ENCODE measurements at regions not wholly inside any gene's neighbourhood (a gene's known extent, or its start where the extent isn't known, plus 50 kb on each side); places are given as distances from the start of the nearest gene placed in this dataset.

GRCh38 chr3:76684946-76685345 lies 355.0 kb upstream of the ROBO2 start:
- DNase-seq (ENCODE audit: insufficient read length, low spot score) (no peak), FAIRE-seq (no peak)
- TF ChIP-seq CTCF (IDR thresholded peaks at IDR 0.05; ENCODE audit: insufficient read depth, missing control alignments) = no peak

- no peak for TF ChIP-seq CTCF (IDR thresholded peaks at IDR 0.05; ENCODE audit: insufficient read depth, missing control alignments)
- FAIRE-seq = no peak
- DNase-seq (ENCODE audit: insufficient read length, low spot score) = no peak
Observed at GRCh38 chr3:76685858-76686257, 354.0 kb upstream of the ROBO2 start.

- no peak for TF ChIP-seq CTCF (IDR thresholded peaks at IDR 0.05; ENCODE audit: insufficient read depth, missing control alignments)
- no peak for DNase-seq (ENCODE audit: insufficient read length, low spot score)
- no peak for FAIRE-seq
Observed at GRCh38 chr3:76687019-76687418, 352.9 kb upstream of the ROBO2 start.

- no peak for FAIRE-seq
- TF ChIP-seq CTCF (IDR thresholded peaks at IDR 0.05; ENCODE audit: insufficient read depth, missing control alignments) = no peak
- no peak for DNase-seq (ENCODE audit: insufficient read length, low spot score)
Observed at GRCh38 chr3:76694063-76694462, 345.8 kb upstream of the ROBO2 start.

- DNase-seq (ENCODE audit: insufficient read length, low spot score) (no peak), FAIRE-seq (no peak)
Observed at GRCh38 chr3:76698136-76698706, 341.7 kb upstream of the ROBO2 start.

GRCh38 chr3:76699846-76700245 lies 340.1 kb upstream of the ROBO2 start:
- no peak for DNase-seq (ENCODE audit: insufficient read length, low spot score)
- TF ChIP-seq CTCF (IDR thresholded peaks at IDR 0.05; ENCODE audit: insufficient read depth, missing control alignments) = no peak
- FAIRE-seq = no peak

More at GRCh38 chr3:76698136-76698706, 341.7 kb upstream of the ROBO2 start:
- no peak for TF ChIP-seq CTCF (IDR thresholded peaks at IDR 0.05; ENCODE audit: insufficient read depth, missing control alignments)

GRCh38 chr3:76700323-76700722 lies 339.6 kb upstream of the ROBO2 start:
- FAIRE-seq = no peak
- no peak for TF ChIP-seq CTCF (IDR thresholded peaks at IDR 0.05; ENCODE audit: insufficient read depth, missing control alignments)
- DNase-seq (ENCODE audit: insufficient read length, low spot score) = no peak

Measured in D721Med (cell line).